NCI-H2107 treated with DMSO at 0.1 percent for 48 hours (cell line): ENCODE measurements at regions not wholly inside any gene's neighbourhood (a gene's known extent, or its start where the extent isn't known, plus 50 kb on each side); places are given as distances from the start of the nearest gene placed in this dataset.

Experiments used
- DNase-seq: peaks from one replicate; lab custom pipeline; 2025; ENCODE audit not compliant: unreplicated experiment; lab: John Stamatoyannopoulos, UW

DNA sequence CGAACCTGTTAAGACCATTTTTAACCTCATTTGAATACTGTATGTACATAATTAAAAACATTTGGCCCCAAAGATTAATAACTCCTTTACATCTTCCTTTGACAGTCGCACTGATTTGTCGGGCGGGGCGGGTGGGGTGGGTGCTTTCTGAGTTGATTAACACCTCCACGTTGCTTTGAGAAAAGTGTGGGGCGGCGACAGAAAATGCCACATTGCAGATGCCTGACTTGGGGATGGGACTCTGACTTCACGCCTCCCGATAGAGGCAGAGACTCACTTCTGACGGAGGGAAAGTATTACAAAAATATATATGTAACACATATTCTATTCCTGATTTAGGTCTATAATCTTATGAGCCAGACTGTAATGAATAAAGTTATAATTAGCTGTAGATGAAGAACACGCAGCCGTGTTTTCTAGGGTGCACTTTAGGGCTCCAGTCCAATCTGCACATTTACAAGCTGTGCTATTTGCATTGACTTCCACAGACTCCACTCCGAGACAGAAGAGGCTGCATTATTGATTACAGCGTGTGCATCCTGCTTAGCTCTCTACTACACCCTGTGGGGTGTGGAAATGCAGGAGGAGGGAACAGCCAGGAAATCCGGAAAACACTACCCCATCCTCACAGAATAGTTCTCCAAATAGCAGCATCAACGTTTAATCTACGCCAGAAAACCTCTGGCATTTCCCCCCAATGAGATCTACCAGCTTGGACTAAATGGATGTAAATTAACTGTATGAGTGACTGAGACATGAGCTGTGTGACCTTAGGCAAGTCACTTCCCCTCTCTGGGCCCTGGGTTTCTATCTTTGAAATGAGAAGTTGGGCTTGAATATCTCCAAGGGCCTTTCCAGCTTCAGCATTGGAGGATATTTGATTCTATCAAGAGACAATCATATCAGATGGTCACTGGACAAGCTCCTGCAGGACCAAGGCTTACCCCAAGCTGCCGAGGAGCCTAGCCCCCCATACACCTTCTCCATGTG is 308.0 kb downstream of the RRAGC start:
- no peak for DNase-seq

DNA sequence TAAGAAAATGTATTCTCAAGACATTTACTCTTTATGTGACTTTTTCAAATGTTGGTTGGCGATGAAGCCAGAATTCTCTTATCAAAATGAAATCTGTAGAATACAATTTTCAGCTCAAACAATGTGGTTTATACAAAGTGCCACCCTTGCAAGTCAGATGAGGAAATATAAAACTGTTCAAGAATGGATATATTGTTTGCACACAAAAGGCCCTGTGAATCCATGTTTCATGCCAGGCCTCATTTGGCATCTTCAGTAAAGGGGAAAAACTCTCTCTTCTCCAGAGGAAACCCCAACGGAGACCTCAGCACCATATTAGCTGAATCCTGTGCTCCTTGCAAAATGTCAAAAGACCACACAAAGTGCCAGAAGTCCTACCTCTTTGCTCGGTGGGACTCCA is 310.4 kb downstream of the RRAGC start:
- no peak for DNase-seq

DNA sequence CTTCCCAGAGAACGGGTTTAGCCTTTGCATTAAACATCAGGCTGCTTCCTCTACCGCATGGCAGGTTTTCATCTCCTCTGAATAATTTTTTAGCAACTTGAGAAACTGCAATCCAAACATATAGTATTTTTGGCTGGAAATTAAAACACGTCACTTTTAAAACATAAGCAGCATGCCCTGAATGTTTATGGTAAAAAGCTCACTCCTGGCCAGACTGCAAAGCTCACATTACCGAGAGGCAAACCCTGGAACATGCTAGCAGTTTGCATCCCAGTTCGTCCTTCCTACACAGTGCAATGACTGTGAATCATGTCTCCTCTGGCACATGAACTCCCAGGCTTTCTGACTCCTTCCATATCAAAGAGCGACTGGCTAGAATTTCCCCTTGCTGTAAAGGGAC is 312.3 kb downstream of the RRAGC start:
- no peak for DNase-seq

DNA sequence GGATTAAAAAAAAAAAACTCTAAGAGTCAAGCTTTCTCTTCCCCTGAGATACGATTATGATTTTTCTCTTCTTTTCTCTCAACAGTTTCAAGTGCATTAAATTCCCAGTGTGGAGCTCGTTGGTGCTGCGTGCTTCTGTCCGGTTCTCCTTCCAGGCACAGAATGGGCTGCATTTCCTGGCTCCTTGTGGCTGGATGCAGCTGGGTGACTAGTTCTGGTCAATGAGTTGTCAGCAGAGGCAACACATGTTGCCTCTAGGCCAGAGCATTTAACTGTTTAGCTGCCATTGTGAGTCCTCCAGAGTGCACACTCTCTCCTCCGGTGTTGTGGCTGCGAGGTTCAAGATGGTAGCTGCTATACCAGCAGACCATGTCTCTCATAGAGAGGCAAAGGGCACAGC is 312.9 kb downstream of the RRAGC start:
- no peak for DNase-seq

DNA sequence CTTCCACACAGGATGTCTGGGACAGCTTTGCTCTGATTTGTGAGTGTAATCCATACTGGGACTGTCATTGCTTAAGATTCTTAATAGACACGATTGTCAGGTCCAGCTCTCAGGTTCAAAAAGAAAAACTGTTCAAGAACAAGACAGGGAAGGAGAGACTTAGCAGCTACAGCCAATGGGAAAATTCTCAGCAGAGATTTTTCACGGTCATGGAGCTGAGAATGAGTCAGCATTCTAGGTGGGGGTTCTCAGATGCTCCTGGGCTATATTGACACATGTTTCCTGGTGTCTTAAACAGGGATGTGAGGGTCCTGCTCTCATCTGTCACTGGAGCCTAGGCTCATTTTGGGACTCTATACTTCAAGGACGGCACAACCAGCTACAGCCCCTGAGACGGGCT is 318.3 kb downstream of the RRAGC start:
- DNase-seq: no peak

DNA sequence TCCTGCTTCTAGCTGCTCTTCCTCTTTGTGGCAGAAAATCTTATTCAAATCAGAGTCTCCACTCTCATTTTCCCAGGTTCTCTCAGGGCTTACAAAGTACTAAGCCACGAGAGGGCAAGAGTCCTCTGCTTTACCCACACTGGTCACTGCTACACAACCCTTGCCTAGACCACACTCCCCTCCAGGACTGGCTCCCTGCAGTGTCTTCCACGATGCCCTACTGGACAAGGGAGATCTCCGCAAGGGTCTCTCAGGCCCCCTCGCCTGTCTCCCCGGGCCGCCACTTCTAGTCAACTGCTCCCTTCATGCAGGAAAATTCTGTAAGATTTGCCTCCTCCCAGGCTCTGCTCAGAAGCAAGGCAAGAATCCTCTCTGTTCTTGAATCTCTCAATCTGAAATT is 319.6 kb downstream of the RRAGC start:
- no peak for DNase-seq

DNA sequence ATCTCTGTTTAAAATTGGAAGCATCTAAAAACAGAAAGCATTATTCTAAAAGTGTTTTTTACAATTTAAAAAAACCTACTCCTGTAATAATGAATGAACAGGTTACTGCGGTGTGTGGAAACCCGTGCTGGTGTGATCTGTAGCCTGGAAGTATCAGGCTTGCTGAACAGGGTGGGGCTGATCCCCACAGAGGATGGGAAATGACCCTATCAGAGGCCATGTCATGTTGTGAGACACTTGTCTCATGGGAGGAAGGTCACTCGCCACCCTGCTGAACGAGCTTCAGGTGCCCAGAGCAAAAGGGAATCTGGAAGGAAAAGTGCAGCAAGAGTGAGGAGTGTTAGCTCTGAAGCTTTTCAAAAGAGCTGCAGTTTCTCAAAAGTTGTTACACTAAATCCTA is 320.7 kb downstream of the RRAGC start:
- no peak for DNase-seq

DNA sequence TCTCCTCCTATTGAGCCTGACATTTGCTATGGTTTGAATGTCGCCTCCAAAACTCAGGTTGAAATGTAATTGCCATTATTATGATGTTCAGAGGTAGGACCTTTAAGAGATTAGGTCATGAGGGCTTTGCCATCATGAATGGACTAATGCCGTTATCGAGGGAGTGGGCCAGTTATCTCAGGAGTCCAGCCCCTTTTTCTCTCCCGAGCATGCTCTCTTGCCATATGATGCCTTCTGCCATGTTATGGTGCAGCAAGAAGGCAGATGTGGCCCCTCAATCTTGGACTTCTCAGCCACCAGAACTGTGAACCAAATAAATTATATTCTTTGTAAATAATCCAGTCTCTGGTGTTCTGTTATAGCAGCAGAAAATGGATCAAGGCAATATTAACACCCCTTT is 323.5 kb downstream of the RRAGC start:
- DNase-seq: no peak

DNA sequence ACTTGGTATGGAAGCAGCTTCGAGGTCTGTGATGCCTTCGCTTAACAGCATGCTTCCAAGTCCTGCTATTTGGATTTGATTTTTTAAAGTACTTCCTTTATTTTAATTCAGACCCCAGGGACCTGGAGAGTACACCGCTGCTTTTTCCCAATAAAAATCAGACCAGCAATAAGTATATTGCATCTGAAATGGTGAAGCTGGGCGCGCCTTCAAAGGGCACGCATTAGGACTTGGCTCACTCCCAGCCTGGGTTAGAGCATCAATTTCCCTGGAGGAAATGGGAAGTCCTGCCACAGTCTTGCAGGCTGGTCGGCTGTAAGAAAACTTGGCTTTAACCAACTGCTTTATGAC is 325.1 kb downstream of the RRAGC start:
- no peak for DNase-seq

DNA sequence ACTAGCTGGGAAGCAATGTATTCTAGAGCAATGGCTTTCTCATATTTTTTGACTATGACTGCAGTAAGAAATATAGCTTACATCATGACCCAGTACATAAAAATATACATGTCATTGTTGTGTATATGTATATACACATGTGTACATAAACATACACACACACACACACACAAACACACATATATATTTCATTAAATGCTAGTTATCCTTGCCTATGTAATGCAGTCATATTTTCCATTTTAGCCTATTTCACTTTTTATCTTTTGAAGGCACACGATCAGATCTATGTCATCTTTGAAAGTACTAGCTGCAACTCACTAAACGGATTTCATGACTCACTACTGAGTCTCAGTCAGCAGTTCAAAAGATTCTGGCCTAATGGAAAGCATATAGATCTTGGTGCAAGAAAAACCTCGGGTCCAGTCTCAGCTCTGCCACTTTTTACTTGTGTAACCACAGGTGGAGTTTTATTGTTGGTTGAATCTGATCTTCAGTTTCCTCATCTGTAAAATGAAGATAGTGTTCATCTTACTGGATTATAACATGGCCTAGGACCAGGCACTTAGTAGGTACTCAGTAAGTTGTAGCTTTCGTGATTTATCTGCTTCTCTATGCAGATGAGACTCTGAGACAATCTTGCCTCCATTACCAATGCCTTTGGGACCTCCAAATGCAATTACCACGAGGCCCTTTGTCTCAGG is 325.6 kb downstream of the RRAGC start:
- DNase-seq: no peak

DNA sequence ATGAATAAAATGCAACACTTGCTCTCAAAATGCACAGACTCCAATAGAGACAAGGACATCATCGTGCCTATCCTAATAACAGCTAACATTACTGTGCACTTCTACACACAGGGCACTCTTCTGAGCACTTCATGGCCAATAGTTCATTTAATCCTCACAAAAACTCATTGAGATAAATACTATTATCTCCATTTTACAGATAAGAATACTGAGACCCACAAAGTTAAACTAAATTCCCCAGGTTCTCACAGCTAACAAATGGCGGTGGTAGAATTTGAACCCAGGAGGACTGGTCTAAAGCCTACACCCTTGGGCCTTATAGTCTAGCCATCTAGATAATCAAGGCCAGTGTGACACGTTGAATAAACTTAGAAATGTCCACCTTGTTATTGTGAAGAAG is 328.6 kb downstream of the RRAGC start:
- no peak for DNase-seq

DNA sequence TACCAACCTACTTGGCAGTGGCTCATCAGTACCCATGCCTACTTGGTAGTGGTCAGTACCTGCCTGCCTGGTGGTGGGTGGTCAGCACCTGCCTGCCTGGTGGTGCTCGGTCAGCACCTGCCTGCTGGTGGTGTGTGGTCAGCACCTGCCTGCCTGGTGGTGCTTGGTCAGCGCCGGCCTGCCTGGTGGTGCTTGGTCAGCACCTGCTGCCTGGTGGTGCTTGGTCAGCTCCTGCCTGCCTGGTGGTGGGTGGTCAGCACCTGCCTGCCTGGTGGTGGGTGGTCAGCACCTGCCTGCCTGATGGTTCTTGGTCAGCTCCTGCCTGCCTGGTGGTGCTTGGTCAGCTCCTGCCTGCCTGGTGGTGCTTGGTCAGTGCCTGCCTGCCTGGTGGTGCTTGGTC is 329.6 kb downstream of the RRAGC start:
- DNase-seq: no peak

DNA sequence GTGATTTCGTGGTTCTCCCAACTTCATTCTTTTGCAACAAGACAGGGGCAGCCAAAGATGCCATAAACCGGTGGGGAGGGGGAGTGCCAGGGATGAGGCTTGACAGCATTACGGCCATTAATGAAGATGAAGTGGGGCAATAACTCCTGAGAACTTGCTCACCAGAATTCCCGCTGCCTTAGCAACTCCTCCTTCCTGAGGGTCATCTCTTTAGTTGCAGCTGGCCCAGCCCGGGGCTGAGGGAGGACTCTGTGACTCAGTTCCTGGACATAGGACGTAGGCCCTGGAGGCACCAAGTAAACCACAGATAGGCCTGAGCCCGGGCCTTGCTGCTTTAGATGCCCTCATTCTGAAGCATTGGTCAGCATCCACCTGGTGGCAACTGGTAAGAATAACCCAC is 330.2 kb downstream of the RRAGC start:
- DNase-seq: no peak

DNA sequence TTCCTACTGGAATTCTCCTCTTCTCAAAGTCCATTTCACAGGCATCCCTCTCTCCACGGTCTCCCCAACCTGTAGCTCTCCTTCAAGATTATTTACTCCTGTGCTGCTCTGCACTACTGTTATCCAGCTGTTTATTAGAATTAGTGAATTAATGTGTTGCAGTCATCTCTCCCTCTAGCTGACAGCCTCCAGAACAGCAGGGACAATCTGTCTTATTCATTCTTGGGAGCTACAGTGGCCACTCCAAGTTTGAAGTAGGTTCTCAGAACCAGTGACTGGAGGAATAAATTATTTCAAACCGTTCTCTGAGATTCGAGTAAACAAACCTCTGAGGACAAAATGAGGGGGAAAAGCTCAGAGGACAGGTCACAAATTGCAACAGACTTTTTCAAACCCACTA is 330.9 kb downstream of the RRAGC start:
- no peak for DNase-seq

DNA sequence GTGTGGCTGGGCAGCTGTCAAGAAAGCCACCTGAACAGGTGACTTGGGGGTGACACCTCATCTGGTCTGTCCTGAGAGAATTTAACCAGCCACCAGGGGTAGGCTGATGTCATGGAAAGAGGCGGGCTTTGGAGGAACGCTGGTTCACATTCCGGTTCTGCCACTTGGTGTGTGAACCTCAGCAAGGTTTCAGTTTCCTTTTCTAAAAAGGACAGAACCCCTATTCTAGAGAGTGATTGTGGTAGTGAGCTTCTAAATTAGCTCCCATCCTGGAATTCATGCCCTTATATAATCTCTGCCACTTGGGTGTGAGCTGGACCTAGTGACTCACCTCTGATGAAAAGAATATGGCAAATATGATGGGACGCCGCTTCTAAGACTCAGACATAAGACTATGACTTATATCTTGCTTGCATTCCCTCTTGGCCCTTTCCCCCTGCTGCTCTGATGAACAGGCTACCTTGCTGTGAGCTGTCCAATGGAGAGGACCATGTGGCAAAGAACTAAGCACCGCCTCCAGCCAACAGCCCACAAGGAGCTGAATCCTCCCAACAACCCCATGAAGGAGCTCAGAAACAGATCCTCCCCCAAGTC is 332.1 kb downstream of the RRAGC start:
- DNase-seq: no peak

DNA sequence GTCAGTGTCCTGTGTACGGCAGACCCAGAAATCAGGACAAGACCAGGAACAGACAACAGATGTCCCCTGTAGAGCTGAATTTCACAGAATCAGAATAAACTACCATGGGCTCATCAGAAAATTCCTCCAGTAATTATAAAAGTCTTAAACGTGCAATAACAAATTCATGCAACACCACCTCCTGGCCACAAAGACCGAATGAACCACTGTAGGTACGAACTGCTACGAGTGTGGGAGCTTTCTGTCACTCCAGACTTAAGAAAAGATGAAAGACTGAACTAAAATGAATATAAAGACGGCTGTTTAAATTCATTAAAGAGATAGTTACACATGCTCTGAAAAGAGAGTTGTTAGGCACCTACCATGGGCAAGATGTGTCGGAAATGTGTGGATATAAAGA is 333.5 kb downstream of the RRAGC start:
- DNase-seq: no peak

DNA sequence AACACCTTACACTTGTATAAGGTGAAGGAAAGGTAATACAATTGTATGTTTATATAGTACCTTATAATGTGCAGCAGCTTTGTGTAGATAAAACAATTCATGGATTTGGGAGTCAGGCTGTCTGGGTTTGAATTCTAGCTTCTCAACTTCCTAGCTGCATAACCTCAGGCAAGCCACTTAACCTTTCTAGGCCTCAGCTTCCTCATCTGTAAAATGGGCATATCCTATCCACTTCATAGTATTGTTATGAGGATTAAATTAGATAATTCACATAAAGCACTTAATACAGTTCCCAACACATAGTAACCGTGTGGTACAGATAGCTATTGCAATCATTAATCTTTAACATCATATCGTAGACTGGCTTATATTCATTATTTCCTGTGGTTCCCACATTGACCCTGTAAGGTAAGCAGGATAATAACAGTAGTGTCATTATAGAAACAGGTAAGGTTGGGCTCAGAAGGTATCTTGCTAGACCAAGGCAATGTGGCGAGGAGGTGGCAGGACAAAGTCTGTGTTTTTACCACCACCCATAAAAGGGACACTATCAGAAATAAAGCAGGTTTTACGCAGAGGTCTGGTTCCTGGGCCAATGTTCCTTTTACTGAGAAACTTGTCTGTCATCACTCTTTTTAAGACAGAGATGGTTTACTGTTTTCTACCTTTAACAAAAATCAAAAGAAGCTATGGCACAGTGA is 334.1 kb downstream of the RRAGC start:
- no peak for DNase-seq

DNA sequence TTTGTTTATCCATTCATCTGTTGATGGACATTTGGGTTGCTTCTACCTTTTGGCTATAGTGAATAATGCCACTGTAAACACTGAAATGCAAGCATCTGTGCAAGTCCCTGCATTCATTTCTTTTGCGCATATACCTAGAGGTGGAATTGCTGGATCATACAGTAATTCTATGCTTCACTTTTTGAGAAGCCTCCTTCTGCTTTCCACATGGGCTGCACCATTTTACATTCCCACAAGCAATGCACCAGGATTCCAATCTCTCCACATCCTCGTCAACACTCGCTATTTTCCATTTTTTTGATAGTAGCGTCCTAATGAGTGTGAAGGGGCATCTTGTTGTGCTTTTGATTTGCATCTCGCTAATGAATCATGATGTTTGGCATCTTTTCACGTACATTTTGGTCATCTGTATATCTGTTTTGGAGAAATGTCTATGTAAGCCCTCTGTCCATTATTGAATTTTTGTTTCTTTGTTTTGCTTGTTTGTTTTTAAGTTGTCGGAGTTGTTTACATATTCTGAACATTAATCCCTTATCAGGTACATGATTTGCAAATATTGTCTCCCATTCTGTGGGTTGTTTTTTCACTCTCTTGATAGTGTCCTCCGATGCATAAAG is 335.4 kb downstream of the RRAGC start:
- DNase-seq: no peak

DNA sequence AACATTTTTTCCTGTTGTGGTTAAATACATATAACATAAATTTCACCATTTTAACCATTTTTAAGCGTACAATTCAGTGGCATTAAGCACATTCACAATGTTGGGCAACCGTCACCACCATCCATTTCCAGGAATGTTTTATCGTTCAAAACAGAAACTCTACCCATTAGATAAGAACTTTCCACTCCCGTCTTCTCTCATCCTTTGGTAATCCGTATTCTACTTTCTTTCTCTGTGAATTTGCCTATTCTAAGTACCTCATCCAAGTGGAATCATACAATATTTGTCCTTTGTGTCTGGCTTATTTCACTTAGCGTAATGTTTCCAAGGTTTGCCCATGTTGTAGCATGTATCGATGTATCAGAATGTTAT is 336.0 kb downstream of the RRAGC start:
- no peak for DNase-seq

DNA sequence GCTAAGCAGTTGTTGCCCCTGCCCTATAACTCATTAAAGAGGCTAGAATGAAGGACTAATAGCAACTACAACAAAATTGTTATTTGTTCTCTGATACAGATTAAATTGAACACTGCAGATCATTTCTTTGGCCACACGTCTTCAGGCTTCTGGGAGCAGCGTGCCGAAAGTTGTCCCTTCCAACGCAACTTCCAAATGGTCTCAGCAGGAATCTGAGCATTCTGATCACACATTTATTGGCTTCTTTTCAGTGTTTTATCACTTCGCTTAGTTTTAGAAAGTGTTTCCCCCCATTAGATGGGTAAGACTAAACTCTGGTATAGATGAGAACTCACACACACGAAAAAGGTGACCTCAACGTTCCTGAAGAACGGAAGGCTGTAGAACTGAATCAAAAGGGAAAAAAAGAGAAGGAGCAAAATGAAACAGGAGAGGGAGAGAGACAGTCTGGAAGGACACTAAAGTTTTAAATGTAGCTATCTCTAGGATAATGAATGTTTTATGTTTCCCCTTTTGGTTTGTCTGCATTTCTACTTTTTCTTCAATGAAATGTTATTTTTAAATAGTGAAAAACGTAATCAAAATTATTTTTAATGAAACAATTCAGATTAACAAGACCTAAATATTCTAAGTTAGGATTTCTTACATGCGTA is 336.5 kb downstream of the RRAGC start:
- DNase-seq: no peak

DNA sequence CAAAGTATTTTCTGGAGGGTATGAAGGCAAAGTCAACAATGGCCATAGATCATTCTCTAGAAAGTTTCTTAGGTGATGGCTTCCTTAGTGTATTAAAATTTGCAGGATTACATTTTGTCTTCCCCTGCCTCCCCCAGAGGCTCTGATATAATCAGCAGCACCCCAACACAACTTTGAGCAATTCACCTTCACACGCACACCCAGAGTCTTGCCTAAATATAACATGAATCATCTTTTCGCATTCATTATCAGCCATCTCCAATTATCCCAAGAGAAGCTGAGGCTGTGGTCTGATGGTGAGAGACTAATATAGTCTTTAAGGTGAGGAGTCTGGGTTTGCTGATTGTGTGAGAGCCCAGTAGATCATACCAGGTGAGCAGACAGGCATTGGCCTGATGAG is 343.0 kb downstream of the RRAGC start:
- DNase-seq: no peak
